ENCODE measurements at regions not wholly inside any gene's neighbourhood (a gene's known extent, or its start where the extent isn't known, plus 50 kb on each side); places are given as distances from the start of the nearest gene placed in this dataset.

GRCh38 chr2:194151231-194151630 is 1505.8 kb upstream of the SLC39A10 start:
- Histone ChIP-seq H3K4me3 (no peak overlapping the region), H3K27me3 (no peaks in the 10 kb centered on the region), H3K36me3 (no peaks in the 10 kb centered on the region), H3K9me3 (no peaks in the 10 kb centered on the region), H3K4me1 (no peaks in the 10 kb centered on the region), H3K27ac (no peak overlapping the region)
- TF ChIP-seq POLR2AphosphoS5 (IDR thresholded peaks at IDR 0.05): no peak
- no peak for TF ChIP-seq EP300 (IDR thresholded peaks at IDR 0.05)
- no peak for TF ChIP-seq CTCF (IDR thresholded peaks at IDR 0.05)
- no peak for TF ChIP-seq POLR2A (IDR thresholded peaks at IDR 0.05)
- no peak for DNase-seq
- 74 to 94% methylated on average over 1 of the region's 1 CpG for WGBS, 2 donors
- intact Hi-C loops (cut with DNase I): no loop called here

- TF ChIP-seq CTCF (IDR thresholded peaks at IDR 0.05): no peak
- no peak for TF ChIP-seq EP300 (IDR thresholded peaks at IDR 0.05)
- no peak for TF ChIP-seq POLR2A (IDR thresholded peaks at IDR 0.05)
- no peak for TF ChIP-seq POLR2AphosphoS5 (IDR thresholded peaks at IDR 0.05)
- Histone ChIP-seq H3K4me3 (no peak overlapping the region), H3K27ac (no peak overlapping the region), H3K36me3 (no peaks in the 10 kb centered on the region), H3K27me3 (no peaks in the 10 kb centered on the region), H3K9me3 (no peaks in the 10 kb centered on the region), H3K4me1 (no peaks in the 10 kb centered on the region)
- intact Hi-C loops (cut with DNase I): no loop called here
- DNase-seq: no peak
- 70 to 86% methylated on average over 8 of the region's 8 CpGs for WGBS, 2 donors
Measured at GRCh38 chr2:194135463-194135862, 1521.6 kb upstream of the SLC39A10 start.

- DNase-seq: no peak
- intact Hi-C loops (cut with DNase I): no loop called here
- WGBS, 2 donors: 89 to 90% methylated on average over 4 of the region's 4 CpGs
- H3K36me3 ChIP-seq: no peaks in the 10 kb centered on the region
- H3K9me3 ChIP-seq: no peaks in the 10 kb centered on the region
- H3K4me1 ChIP-seq: no peaks in the 10 kb centered on the region
- H3K4me3 ChIP-seq: no peak overlapping the region
- no peaks in the 10 kb centered on the region for H3K27me3 ChIP-seq
- H3K27ac ChIP-seq: no peak overlapping the region
- no peak for TF ChIP-seq EP300 (IDR thresholded peaks at IDR 0.05)
- TF ChIP-seq POLR2AphosphoS5 (IDR thresholded peaks at IDR 0.05): no peak
- TF ChIP-seq CTCF (IDR thresholded peaks at IDR 0.05): no peak
- TF ChIP-seq POLR2A (IDR thresholded peaks at IDR 0.05): no peak
Measured at GRCh38 chr2:194128810-194129209, 1528.2 kb upstream of the SLC39A10 start.

GRCh38 chr2:194126418-194126817 is 1530.6 kb upstream of the SLC39A10 start:
- TF ChIP-seq CTCF (IDR thresholded peaks at IDR 0.05) (no peak), EP300 (IDR thresholded peaks at IDR 0.05) (no peak), POLR2A (IDR thresholded peaks at IDR 0.05) (no peak), POLR2AphosphoS5 (IDR thresholded peaks at IDR 0.05) (no peak)
- no peak for DNase-seq
- H3K27ac ChIP-seq: no peak overlapping the region
- H3K4me1 ChIP-seq: no peaks in the 10 kb centered on the region
- no peak overlapping the region for H3K4me3 ChIP-seq
- intact Hi-C loops (cut with DNase I): no loop called here
- H3K36me3 ChIP-seq: no peaks in the 10 kb centered on the region
- no peaks in the 10 kb centered on the region for H3K9me3 ChIP-seq
- no peaks in the 10 kb centered on the region for H3K27me3 ChIP-seq
- WGBS, 2 donors: 79 to 87% methylated on average over 3 of the region's 3 CpGs

GRCh38 chr2:194116861-194117260 is 1540.2 kb upstream of the SLC39A10 start:
- WGBS, 2 donors: 60 to 76% methylated on average over 3 of the region's 3 CpGs
- no peak overlapping the region for H3K4me3 ChIP-seq
- no peak for DNase-seq
- H3K9me3 ChIP-seq: no peaks in the 10 kb centered on the region
- intact Hi-C loops (cut with DNase I): no loop called here
- TF ChIP-seq CTCF (IDR thresholded peaks at IDR 0.05) (no peak), POLR2AphosphoS5 (IDR thresholded peaks at IDR 0.05) (no peak), EP300 (IDR thresholded peaks at IDR 0.05) (no peak), POLR2A (IDR thresholded peaks at IDR 0.05) (no peak)
- no peaks in the 10 kb centered on the region for H3K27me3 ChIP-seq
- no peaks in the 10 kb centered on the region for H3K4me1 ChIP-seq
- H3K27ac ChIP-seq: no peak overlapping the region
- no peaks in the 10 kb centered on the region for H3K36me3 ChIP-seq

All from sigmoid colon (tissue), 6 donors.